SK-N-SH treated with all-trans-retinoic acid at 6 μM for 48 hours (cell line): ENCODE measurements at regions not wholly inside any gene's neighbourhood (a gene's known extent, or its start where the extent isn't known, plus 50 kb on each side); places are given as distances from the start of the nearest gene placed in this dataset.

Experiments used
- CSDC2 ChIP-seq: fragments of 250-450 bp; sonication (Bioruptor Pico); IDR thresholded peaks from 2 replicates; pipeline ENCODE4 v1.5.0; 2020; ENCODE audit warnings: mild to moderate bottlenecking, moderate library complexity
- SNAI2 ChIP-seq: fragments of 250-450 bp; sonication (Bioruptor Pico); IDR thresholded peaks from 2 replicates; pipeline ENCODE4 v1.5.0; 2020; ENCODE audit warnings: mild to moderate bottlenecking, moderate library complexity
- TOX ChIP-seq: fragments of 250-450 bp; sonication (Bioruptor Pico); IDR thresholded peaks from 2 replicates; pipeline ENCODE4 v1.8.0; 2021; ENCODE audit warnings: mild to moderate bottlenecking, moderate library complexity, borderline replicate concordance
- ZFP3 ChIP-seq: fragments of 250-450 bp; sonication (Bioruptor Pico); IDR thresholded peaks from 2 replicates; pipeline ENCODE4 v1.5.0; 2020; ENCODE audit warnings: mild to moderate bottlenecking, moderate library complexity
- ZNF70 ChIP-seq: fragments of 450-650 bp; formaldehyde crosslinking; IDR thresholded peaks from 2 replicates; pipeline ENCODE4 v1.5.0; 2020; ENCODE audit warnings: mild to moderate bottlenecking, moderate library complexity
- TF ChIP-seq, protein P1 (sequence below): fragments of 250-450 bp; sonication (Bioruptor Pico); IDR thresholded peaks from 2 replicates; pipeline ENCODE4 v1.8.0; 2020; ENCODE audit warnings: mild to moderate bottlenecking, moderate library complexity, borderline replicate concordance
- TF ChIP-seq, protein P2 (sequence below): fragments of 250-450 bp; sonication (Bioruptor Pico); IDR thresholded peaks from 2 replicates; pipeline ENCODE4 v1.5.1; 2020; ENCODE audit warnings: low read depth, mild to moderate bottlenecking, moderate library complexity

DNA sequence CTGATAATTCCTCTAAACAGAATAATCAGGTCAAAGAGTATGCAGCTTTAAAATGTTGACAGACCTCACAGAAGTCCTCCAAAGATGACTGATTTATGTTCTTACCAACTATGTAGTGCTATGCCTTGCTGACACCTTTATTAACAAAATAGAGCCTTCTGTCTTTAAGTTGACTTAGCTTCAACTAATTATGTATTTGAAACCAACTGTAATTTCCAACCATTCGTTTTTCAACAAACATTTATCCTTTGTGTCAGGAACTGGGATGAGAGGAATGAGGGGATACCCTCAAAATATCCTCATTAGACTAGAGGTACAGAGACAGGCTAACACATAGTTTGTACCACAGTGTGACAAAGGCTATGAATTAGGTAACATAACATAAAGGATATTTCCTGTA, 186.2 kb upstream of the ZNF217 start:
- TF ChIP-seq ZNF70 (CRISPR knock-in tag), result no peak
- no peak for TF ChIP-seq CSDC2 (CRISPR knock-in tag)
- no peak for TF ChIP-seq SNAI2 (CRISPR knock-in tag)
- TF ChIP-seq, protein P1, sequence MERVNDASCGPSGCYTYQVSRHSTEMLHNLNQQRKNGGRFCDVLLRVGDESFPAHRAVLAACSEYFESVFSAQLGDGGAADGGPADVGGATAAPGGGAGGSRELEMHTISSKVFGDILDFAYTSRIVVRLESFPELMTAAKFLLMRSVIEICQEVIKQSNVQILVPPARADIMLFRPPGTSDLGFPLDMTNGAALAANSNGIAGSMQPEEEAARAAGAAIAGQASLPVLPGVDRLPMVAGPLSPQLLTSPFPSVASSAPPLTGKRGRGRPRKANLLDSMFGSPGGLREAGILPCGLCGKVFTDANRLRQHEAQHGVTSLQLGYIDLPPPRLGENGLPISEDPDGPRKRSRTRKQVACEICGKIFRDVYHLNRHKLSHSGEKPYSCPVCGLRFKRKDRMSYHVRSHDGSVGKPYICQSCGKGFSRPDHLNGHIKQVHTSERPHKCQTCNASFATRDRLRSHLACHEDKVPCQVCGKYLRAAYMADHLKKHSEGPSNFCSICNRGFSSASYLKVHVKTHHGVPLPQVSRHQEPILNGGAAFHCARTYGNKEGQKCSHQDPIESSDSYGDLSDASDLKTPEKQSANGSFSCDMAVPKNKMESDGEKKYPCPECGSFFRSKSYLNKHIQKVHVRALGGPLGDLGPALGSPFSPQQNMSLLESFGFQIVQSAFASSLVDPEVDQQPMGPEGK, result no peak
- TF ChIP-seq, protein P2, sequence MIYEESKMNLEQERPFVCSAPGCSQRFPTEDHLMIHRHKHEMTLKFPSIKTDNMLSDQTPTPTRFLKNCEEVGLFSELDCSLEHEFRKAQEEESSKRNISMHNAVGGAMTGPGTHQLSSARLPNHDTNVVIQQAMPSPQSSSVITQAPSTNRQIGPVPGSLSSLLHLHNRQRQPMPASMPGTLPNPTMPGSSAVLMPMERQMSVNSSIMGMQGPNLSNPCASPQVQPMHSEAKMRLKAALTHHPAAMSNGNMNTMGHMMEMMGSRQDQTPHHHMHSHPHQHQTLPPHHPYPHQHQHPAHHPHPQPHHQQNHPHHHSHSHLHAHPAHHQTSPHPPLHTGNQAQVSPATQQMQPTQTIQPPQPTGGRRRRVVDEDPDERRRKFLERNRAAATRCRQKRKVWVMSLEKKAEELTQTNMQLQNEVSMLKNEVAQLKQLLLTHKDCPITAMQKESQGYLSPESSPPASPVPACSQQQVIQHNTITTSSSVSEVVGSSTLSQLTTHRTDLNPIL (CRISPR knock-in tag), result no peak
- no peak for TF ChIP-seq ZFP3 (CRISPR knock-in tag)
- TF ChIP-seq TOX (CRISPR knock-in tag), result no peak
